ENCODE measurements at regions not wholly inside any gene's neighbourhood (a gene's known extent, or its start where the extent isn't known, plus 50 kb on each side); places are given as distances from the start of the nearest gene placed in this dataset.

- TF ChIP-seq POLR2AphosphoS5 (IDR thresholded peaks at IDR 0.05; ENCODE audit: borderline replicate concordance, low read depth, low read length), result no peak
- TF ChIP-seq EZH2 (IDR thresholded peaks at IDR 0.05), result no peak
- TF ChIP-seq FOXP2 (optimal IDR thresholded peaks at IDR 0.05; ENCODE audit: control extremely low read depth, extremely low read length, insufficient read depth), result no peak
These were observed 461.1 kb upstream of the CYLC2 start for GRCh38 chr9:102534031-102534430.

All from SK-N-MC (cell line).